OCI-LY3 (cell line): ENCODE measurements at regions not wholly inside any gene's neighbourhood (a gene's known extent, or its start where the extent isn't known, plus 50 kb on each side); places are given as distances from the start of the nearest gene placed in this dataset.
"Not testable (repeated sequence)": the region's sequence is repeated elsewhere in the genome, so short reads cannot be mapped to it uniquely, and the experiment has no call there.

Experiments used
- EZH2phosphoT487 ChIP-seq: fragments of 200-600 bp; shearing (Covaris generic); IDR thresholded peaks from 2 replicates; pipeline ENCODE4 v1.6.1; 2018; ENCODE audit warnings: antibody characterized with exemption, mixed run types, low read depth
- TF ChIP-seq, protein P1 (sequence below): fragments of 200-600, 300-600 bp; sonication (generic); IDR thresholded peaks from 2 replicates; pipeline ENCODE4 v1.5.1; 2014; ENCODE audit warnings: antibody characterized with exemption, low read length, low read depth

DNA sequence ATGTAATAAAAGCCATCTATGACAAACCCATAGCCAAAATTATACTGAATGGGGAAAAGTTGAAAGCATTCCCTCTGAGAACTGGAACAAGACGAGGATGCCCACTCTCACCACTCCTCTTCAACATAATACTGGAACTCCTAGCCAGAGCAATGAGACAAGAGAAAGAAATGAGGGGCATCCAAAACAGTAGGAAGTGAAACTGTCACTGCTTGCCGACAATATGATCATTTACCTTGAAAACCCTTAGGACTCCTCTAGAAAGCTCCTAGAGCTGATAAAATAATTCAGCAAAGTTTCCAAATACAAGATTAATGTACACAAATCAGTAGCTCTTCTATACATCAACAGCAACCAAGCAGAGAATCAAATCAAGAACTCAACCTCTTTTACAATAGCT is 241.0 kb upstream of the ZEB2 start:
- TF ChIP-seq, protein P1, sequence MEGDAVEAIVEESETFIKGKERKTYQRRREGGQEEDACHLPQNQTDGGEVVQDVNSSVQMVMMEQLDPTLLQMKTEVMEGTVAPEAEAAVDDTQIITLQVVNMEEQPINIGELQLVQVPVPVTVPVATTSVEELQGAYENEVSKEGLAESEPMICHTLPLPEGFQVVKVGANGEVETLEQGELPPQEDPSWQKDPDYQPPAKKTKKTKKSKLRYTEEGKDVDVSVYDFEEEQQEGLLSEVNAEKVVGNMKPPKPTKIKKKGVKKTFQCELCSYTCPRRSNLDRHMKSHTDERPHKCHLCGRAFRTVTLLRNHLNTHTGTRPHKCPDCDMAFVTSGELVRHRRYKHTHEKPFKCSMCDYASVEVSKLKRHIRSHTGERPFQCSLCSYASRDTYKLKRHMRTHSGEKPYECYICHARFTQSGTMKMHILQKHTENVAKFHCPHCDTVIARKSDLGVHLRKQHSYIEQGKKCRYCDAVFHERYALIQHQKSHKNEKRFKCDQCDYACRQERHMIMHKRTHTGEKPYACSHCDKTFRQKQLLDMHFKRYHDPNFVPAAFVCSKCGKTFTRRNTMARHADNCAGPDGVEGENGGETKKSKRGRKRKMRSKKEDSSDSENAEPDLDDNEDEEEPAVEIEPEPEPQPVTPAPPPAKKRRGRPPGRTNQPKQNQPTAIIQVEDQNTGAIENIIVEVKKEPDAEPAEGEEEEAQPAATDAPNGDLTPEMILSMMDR = not testable (repeated sequence)
- TF ChIP-seq EZH2phosphoT487 = not testable (repeated sequence)
